Cardiac muscle cell (in vitro differentiated cells and primary cell): ENCODE measurements at regions not wholly inside any gene's neighbourhood (a gene's known extent, or its start where the extent isn't known, plus 50 kb on each side); places are given as distances from the start of the nearest gene placed in this dataset.
"Not testable (repeated sequence)": the region's sequence is repeated elsewhere in the genome, so short reads cannot be mapped to it uniquely, and the experiment has no call there.

Experiments used
- DNase-seq, 2 donors: peaks; one replicate each; pipeline versions ENCODE4 v3.0.0 to v3.0.0-alpha.2; 2010 to 2017; ENCODE audit warnings: low read depth in 1 of 2, low spot score in 1 of 2
- H3K27ac ChIP-seq: fragments of 200-600 bp; sonication (generic); 2 replicates; pipeline ENCODE4 v1.5.1; 2016
- H3K27me3 ChIP-seq: fragments of 200-600 bp; sonication (generic); 2 replicates; pipeline ENCODE4 v1.6.0; 2016; ENCODE audit warnings: control low read depth
- H3K36me3 ChIP-seq: fragments of 200-600 bp; sonication (generic); 2 replicates; pipeline ENCODE4 v1.5.1; 2016; ENCODE audit warnings: control low read depth
- H3K4me1 ChIP-seq: fragments of 200-600 bp; sonication (generic); 2 replicates; pipeline ENCODE4 v1.8.1; 2017; ENCODE audit warnings: low read depth, mild to moderate bottlenecking, mixed run types
- H3K4me3 ChIP-seq: fragments of 200-600 bp; sonication (generic); 2 replicates; pipeline ENCODE4 v1.5.1; 2016; ENCODE audit warnings: mild to moderate bottlenecking
- H3K9me3 ChIP-seq: fragments of 200-600 bp; sonication (generic); 2 replicates; pipeline ENCODE4 v1.5.1; 2017; ENCODE audit warnings: low read depth, mild to moderate bottlenecking, control low read depth
- TF ChIP-seq, protein P1 (sequence below): IDR thresholded peaks from 2 replicates; pipeline ENCODE4 v1.5.1; 2012; ENCODE audit warnings: low read depth, mild to moderate bottlenecking, low read length

GRCh38 chr1:72432645-72433267 is 150.4 kb upstream of the NEGR1 start:
- Histone ChIP-seq H3K9me3 (no peaks in the 10 kb centered on the region), H3K4me1 (no peaks in the 10 kb centered on the region), H3K36me3 (no peaks in the 10 kb centered on the region), H3K27ac (no peak overlapping the region), H3K27me3 (no peaks in the 10 kb centered on the region), H3K4me3 (no peak overlapping the region)
- DNase-seq = no peak
- TF ChIP-seq, protein P1, sequence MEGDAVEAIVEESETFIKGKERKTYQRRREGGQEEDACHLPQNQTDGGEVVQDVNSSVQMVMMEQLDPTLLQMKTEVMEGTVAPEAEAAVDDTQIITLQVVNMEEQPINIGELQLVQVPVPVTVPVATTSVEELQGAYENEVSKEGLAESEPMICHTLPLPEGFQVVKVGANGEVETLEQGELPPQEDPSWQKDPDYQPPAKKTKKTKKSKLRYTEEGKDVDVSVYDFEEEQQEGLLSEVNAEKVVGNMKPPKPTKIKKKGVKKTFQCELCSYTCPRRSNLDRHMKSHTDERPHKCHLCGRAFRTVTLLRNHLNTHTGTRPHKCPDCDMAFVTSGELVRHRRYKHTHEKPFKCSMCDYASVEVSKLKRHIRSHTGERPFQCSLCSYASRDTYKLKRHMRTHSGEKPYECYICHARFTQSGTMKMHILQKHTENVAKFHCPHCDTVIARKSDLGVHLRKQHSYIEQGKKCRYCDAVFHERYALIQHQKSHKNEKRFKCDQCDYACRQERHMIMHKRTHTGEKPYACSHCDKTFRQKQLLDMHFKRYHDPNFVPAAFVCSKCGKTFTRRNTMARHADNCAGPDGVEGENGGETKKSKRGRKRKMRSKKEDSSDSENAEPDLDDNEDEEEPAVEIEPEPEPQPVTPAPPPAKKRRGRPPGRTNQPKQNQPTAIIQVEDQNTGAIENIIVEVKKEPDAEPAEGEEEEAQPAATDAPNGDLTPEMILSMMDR = no peak

DNA sequence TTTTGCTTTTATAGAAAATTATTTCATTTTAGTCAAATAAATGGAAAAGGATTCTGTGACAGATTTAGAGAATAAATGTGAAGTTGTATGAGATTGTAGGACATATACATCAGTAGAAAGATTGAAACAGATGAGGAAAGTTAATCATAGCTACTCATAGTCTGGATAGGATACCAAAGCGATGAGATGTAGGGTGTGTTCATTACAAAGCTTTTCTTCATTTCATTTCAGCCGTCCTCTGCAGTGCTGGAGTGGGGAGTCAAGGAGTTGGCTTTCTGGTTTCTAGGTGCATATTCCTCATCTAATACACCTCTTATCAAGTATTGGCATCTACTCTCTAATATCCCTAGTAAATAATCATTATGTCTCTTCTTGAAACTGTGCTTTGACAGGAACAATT is 149.5 kb upstream of the NEGR1 start:
- H3K27ac ChIP-seq = no peak overlapping the region
- no peak overlapping the region for H3K4me3 ChIP-seq
- H3K27me3 ChIP-seq = no peaks in the 10 kb centered on the region
- H3K9me3 ChIP-seq = no peaks in the 10 kb centered on the region
- H3K4me1 ChIP-seq = no peaks in the 10 kb centered on the region
- no peak for DNase-seq
- TF ChIP-seq, protein P1 = no peak
- H3K36me3 ChIP-seq = no peaks in the 10 kb centered on the region

- not testable (repeated sequence) for H3K9me3 ChIP-seq, H3K36me3 ChIP-seq, H3K4me1 ChIP-seq, H3K27me3 ChIP-seq, DNase-seq, H3K27ac ChIP-seq, H3K4me3 ChIP-seq
Measured at GRCh38 chr1:72428276-72428675, 145.9 kb upstream of the NEGR1 start.

DNA sequence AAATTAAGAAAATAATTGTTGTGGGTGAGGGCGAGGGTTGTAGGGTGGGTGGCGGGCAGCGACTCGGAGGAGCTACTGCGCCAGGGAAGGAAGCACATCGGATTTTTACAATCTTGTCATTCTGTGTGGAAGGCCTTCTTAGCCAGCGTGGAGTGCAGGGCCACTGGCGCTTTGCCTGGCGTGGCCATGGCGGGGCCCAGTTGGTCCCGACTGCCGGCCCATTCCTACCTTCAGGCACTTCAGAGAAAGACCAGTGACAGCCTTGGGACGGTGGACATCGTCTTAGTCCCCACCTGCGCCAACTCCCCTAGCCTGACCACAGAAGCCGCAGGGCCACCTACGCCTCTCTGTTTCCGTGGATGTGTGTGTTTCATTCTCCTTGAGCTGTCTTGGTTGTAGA is 136.9 kb upstream of the NEGR1 start:
- Histone ChIP-seq H3K4me3 (no peak overlapping the region), H3K36me3 (no peaks in the 10 kb centered on the region), H3K27ac (no peak overlapping the region), H3K4me1 (no peaks in the 10 kb centered on the region), H3K9me3 (no peaks in the 10 kb centered on the region), H3K27me3 (no peaks in the 10 kb centered on the region)
- TF ChIP-seq, protein P1 = no peak
- no peak for DNase-seq

- H3K27me3 ChIP-seq = no peaks in the 10 kb centered on the region
- H3K4me3 ChIP-seq = no peak overlapping the region
- H3K9me3 ChIP-seq = no peaks in the 10 kb centered on the region
- no peaks in the 10 kb centered on the region for H3K36me3 ChIP-seq
- no peak overlapping the region for H3K27ac ChIP-seq
- H3K4me1 ChIP-seq = no peaks in the 10 kb centered on the region
- TF ChIP-seq, protein P1 = no peak
- DNase-seq = no peak
Measured at GRCh38 chr1:72412286-72412685, 129.9 kb upstream of the NEGR1 start.

DNA sequence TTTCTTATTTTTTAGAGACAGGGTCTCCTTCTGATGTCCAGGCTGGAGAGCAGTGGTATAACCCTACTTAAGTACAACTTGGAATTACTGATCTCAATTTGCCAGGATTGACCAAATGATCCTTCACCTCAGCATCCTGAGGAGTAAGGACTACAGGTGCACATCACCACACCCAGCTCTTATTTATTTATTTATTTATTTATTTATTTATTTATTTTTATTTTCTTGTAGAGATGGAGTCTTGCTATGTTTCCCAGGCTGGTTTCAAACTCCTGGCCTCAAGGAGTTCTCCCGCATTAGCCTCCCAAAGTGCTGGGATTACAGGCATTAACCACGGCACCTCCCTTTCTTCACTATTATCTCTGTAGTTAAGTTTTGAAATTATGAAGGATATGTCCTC is 117.5 kb upstream of the NEGR1 start:
- no peak for DNase-seq
- no peaks in the 10 kb centered on the region for H3K4me1 ChIP-seq
- no peak overlapping the region for H3K27ac ChIP-seq
- H3K9me3 ChIP-seq = no peaks in the 10 kb centered on the region
- no peak overlapping the region for H3K4me3 ChIP-seq
- H3K27me3 ChIP-seq = no peaks in the 10 kb centered on the region
- TF ChIP-seq, protein P1 = no peak
- no peaks in the 10 kb centered on the region for H3K36me3 ChIP-seq
